ENCODE measurements at regions not wholly inside any gene's neighbourhood (a gene's known extent, or its start where the extent isn't known, plus 50 kb on each side); places are given as distances from the start of the nearest gene placed in this dataset.
"Not testable (repeated sequence)": the region's sequence is repeated elsewhere in the genome, so short reads cannot be mapped to it uniquely, and the experiment has no call there.

DNA sequence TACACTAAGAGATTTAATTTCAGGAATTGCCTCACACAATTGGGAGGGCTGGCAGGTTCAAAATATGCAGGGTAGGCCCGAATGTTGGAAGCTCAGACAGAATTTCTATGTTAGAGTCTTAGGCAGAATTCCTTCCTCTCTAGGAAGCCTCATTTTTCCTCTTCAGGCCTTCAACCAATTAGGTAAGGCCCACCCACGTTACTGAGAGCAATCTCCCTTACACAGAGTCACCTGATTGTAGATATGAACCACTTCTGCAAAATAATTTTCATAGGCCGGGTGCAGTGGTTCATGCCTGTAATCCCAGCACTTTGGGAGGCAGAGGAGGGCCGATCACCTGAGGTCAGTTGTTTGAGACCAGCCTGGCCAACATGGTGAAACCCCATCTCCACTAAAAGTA lies 50.2 kb upstream of the HIVEP1 start:
- no peak for DNase-seq
- no peak for ATAC-seq
- intact Hi-C loops (cut with micrococcal nuclease): no loop called here

DNA sequence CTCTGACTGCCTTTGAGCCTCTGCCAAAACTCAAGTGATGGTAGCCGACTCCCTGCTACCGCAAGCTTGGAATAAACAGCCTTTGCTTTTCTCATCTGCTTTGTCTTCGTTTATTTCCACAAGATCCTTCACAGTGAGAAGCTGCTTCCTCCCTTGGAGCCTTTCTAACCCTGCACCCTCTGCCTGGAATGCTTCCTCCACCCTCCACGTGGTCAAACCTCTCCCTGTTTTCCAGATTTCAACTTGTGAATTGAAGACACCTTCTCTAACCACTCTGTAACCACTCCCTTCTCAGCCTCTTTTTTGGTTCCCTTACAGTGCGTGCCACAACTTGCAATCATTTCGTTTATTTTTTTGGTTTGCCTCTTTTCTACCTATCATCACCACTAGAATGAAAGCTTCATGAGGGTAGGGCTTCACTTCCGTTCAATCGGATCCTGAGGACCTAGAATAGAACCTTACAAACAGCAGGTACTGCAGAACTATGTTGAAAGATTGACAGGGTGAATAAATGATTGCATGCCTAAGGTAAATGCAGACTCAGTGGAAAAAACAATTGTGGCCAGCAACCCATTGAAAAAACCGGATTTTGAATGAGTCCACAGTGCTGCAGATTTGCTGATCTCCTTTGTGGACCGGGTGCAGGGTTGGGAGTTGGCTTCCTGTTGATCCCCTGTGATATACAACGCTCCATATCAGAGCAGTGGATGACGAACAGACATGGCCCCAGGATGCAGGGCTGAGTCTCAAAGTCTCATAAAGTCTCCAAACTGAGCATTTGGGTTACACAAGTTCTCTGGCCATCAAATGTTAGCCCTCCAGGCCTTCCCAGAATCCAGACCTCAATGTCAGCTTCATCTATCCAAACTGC lies 51.0 kb upstream of the HIVEP1 start:
- intact Hi-C loops (cut with micrococcal nuclease): no loop called here
- ATAC-seq (no peak), DNase-seq (no peak)

DNA sequence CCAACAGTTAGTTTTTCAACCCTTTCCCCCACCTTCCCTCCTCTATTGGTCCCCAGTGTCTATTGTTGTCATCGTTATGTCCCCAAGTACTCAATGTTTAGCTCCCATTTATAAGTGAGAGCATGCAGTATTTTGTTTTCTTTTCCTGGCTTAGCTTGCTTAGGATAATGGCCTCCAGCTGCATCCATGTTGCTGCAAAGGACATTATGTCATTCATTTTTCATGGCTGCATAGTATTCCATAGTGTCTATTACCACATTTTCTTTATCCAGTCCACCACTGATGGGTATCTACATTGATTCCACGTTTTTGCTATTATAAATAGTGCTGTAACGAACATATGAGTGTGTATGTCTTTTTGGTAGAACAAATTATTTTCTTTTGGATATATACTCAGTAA lies 55.3 kb upstream of the HIVEP1 start:
- ATAC-seq (no peak), DNase-seq (no peak)
- intact Hi-C loops (cut with micrococcal nuclease): no loop called here

DNA sequence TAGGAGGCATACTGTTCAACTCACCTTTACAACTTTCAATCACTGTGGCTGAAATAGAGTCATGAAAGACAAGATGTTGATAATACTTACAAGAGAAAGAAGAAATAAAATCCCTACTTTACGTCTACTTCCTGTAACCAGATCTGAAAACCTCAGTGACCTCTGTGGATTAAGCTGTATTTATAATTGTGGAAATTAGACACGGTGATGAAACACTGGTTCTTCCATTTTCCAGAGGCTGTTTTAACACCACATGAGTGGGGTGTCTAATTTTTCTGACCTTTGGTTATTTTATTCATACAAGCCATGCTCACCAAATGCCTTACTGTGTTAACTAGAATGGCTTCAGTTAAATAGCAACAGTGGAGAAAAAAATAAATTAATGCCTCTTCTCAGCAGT lies 58.5 kb upstream of the HIVEP1 start:
- intact Hi-C loops (cut with micrococcal nuclease): no loop called here
- DNase-seq (no peak), ATAC-seq (no peak)

DNA sequence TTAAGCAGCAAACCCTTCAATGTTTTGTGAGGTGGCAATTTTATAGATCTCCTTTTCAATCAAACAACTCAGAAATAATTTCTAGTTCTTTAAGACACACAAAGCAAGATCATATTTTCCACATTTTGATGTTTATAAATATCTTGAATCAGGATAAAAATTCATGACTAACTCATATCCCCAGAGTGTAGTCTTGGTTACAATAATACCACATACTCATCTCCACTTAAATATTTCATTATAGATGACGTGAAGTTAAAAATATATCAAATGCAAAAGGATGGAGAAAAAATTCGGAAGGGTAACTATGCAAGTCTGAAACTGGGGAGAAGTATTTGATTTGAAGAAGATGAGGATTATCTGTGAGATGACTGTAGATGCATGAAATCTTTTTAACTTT lies 59.8 kb upstream of the HIVEP1 start:
- no peak for DNase-seq
- ATAC-seq: no peak
- intact Hi-C loops (cut with micrococcal nuclease): no loop called here

DNA sequence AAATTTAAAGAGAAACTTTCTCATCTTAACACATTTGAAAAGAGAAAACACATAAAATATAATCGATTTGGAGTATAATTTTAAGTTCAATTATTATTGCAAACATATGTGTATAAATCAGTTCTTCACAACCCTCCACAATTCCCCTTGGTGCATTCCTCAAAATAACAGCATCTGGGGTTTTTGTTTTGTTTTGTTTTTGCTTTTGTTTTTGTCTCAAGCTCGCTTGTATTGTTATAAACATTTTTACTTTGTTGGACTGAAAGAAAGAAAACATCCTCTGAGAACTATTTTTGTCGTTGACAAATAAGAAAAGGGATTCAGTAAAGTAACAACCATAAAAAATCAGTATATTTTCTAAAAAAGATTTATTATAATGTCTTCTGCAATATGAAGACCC lies 60.2 kb upstream of the HIVEP1 start:
- ATAC-seq (no peak), DNase-seq (no peak)
- intact Hi-C loops (cut with micrococcal nuclease): no loop called here

DNA sequence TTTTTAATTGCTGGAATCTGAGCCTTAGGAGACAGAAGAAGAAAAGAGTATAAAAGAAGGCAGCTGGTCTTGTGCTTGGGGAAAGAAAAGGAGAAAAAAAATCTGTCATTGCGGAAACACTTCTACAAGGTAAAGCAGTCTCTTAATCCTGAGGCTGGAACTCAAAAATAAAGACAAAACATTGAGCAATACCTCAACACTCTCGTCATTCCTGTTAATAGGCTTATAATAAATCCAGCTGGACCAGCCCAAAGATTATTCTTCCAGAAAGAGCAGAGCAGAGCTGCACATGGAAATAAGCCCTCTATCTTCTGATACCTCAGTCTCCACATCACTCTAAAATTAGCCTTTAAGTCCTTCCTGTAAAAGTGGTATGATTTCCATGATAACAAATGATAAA lies 62.0 kb upstream of the HIVEP1 start:
- ATAC-seq: no peak
- intact Hi-C loops (cut with micrococcal nuclease): no loop called here
- no peak for DNase-seq

DNA sequence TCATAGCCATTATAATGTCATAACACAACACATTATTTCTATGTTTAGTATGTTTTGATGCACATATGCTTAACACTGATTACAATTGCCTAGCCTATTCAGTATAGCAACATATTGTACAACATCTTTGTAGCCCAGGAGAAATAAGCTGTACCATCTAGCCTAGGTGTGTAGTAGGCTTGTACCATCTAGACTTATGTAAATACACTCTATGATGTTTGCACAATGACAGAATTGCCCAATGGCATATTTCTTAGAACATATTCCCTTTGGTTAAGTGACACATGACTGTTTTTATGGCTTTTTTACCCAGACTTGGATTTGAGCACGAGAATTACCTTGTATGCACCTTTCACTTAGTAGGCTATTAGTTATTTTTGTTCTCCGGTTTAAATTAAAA lies 64.5 kb upstream of the HIVEP1 start:
- no peak for DNase-seq
- no peak for ATAC-seq
- intact Hi-C loops (cut with micrococcal nuclease): no loop called here

DNA sequence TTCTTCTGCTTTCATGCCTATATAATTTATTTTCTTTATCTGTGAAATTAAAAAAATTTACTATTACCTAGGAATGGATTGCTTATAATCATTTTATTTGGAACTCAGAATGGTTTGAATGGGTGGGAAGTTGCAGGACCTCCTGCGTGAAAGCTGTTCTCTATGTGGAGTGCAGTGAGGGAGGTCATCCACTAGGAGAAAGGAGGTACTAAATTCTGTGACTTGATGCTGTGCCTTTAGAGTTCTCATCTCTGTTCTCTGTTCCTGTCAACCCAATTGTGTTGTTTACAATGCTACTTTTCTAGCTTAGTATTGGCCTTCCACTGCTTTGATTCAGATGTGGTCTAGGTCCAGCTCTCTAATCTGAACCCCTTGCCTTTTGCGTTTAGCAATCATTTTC lies 65.0 kb upstream of the HIVEP1 start:
- no peak for ATAC-seq
- intact Hi-C loops (cut with micrococcal nuclease): no loop called here
- DNase-seq: no peak

DNA sequence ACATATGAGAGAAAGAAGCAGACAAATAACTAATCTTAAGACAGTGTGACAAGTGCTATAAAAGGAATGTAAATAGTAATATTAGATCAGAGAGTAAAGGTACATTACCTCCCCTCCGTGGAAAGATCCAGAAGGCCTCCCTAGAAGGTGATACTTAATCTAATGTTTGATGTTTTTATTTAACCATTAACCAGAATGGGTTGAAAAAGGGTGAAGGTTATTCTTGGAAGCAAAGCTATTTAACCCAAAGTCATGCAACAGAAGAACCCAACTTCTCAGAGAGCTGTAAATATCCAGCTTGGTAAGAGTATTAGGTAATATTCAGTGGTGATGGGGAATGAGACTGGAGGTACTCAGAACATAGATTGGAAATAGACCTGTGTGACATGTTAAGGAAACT lies 68.0 kb upstream of the HIVEP1 start:
- intact Hi-C loops (cut with micrococcal nuclease): no loop called here
- no peak for DNase-seq
- no peak for ATAC-seq

DNA sequence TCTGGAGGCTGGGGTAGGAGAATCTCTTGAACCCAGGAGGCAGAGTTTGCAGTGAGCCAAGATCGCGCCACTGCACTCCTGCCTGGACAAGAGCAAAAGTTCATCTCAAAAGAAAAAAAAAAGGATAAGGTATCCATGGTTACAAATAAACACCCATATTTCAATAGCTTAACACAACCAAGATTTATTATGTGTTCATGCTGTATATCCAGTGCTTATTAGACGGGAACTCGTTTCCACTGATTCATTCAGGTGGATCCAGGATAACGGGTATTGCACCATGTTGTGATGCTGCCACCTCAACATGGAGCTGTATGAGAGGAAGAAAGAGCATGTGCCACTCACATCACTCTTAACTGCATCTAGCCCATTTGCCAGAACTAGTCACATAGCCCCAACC lies 69.1 kb upstream of the HIVEP1 start:
- ATAC-seq (no peak), DNase-seq (no peak)
- intact Hi-C loops (cut with micrococcal nuclease): no loop called here

DNA sequence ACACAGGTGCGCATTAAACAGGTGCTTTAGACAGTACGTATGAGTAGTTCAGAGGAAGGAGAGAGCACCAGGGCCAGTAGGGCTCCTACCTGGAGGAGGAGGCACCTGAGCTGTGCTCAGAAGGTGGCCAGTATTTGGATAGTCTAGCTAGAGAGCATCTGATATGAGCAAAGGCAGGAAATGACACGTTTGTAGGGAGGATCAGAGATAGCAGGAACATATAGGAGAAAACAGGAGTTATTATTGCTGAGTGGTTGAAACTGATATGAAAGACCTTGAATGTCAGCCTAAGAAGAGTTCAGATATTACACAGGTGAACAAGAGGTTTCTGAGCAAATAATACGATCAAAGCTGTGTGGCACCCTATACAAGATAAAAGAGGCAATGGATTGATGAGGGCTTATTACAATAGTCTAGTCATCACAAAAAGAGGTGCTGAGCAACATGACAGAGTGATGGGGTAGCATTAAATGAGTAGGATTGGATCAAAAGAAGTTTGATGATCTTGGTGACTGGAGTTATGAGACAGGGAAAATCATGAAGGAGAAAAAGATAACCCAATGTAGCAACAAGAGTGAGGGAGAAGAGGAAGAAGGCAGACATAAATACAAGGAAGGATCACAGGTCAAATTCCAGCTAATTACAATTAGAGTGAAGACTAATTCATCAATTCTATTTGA lies 69.8 kb upstream of the HIVEP1 start:
- no peak for ATAC-seq
- intact Hi-C loops (cut with micrococcal nuclease): no loop called here
- DNase-seq: no peak

DNA sequence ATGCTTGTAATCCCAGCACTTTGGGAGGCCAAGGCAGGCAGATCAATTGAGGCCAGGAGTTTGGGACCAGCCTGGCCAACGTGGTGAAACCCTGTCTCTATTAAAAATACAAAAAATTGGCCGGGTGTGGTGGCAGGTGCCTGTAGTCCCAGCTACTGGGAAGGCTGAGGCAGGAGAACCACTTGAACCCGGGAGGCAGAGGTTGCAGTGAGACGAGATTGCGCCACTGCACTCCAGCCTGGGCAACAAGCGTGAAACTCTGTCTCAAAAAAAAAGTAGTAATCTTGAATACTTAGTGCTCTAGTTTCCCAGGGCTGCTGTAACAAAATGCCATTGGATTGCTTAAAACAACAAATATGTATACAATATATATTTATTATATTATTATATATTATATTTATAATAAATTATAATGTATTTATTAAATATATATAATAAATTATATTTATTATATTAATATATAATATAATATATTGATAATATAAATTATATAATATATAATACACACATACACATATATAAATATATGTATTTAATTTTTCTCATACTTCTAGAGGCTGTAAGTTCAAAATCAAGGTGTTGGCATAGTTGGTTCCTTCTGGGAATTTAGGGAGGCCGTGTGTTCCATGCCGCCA lies 71.5 kb upstream of the HIVEP1 start:
- DNase-seq; intact Hi-C loops (cut with micrococcal nuclease); ATAC-seq: not testable (repeated sequence)

DNA sequence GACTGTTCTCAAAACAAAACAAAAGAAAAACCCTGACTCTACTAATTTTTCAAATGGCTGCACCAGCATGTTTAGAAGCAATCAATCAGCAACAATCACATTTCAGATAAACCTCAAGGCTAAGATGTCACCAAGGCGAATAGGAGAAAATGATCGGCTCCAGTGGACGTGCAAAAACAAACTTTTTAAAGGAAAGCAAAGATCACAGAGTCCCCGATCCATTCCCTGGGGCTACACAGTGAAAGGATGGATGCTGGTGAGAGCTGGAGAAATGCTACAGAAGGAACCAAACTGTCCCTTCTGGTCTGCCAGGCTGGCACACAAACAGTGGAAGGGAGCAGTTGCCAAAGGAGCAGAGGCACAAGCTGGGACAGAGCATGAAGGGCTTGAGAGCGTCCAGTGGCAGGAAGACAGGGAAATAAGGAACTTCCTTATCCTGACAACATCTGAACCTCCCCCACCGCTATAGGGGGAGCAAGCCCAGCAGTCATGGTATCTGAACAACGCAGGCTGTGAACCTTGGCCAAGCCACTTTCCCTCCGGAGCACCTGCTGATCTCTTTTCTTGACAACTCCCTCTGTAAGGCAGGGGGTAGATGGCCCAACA lies 73.7 kb upstream of the HIVEP1 start:
- DNase-seq (no peak), ATAC-seq (no peak)
- intact Hi-C loops (cut with micrococcal nuclease): no loop called here

DNA sequence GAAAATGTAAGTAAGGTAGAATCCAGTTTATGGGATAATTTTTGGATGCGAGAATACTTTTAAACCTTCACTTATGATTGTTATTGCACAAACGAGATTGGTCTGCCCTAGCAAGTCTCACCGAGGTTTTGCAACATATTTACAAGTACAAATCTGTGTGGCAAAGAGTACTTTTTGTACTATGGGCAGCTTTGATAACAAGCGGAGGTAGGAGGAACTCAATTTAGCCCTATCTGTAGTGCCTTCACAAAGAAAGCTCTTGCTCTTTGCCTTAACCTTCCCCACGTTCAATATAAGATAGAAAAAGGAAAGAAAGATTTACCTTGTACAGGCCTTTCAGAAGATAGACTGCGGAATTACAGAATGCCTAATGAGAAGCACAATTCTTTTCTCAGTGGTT lies 77.5 kb upstream of the HIVEP1 start:
- intact Hi-C loops (cut with micrococcal nuclease): no loop called here
- DNase-seq: no peak
- ATAC-seq: no peak

DNA sequence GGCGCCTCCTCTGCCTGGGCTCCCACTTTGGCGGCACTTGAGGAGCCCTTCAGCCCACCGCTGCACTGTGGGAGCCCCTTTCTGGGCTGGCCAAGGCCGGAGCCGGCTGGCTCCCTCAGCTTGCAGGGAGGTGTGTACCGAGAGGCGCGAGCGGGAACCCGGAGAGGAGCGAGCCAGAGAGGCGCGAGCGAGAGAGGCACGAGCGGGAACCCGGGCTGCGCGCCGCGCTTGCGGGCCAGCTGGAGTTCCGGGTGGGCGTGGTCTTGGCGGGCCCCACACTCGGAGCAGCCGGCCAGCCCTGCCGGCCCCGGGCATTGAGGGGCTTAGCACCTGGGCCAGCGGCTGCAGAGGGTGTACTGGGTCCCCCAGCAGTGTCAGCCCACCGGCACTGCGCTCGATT lies 79.2 kb upstream of the HIVEP1 start:
- intact Hi-C loops (cut with micrococcal nuclease); ATAC-seq; DNase-seq: not testable (repeated sequence)

DNA sequence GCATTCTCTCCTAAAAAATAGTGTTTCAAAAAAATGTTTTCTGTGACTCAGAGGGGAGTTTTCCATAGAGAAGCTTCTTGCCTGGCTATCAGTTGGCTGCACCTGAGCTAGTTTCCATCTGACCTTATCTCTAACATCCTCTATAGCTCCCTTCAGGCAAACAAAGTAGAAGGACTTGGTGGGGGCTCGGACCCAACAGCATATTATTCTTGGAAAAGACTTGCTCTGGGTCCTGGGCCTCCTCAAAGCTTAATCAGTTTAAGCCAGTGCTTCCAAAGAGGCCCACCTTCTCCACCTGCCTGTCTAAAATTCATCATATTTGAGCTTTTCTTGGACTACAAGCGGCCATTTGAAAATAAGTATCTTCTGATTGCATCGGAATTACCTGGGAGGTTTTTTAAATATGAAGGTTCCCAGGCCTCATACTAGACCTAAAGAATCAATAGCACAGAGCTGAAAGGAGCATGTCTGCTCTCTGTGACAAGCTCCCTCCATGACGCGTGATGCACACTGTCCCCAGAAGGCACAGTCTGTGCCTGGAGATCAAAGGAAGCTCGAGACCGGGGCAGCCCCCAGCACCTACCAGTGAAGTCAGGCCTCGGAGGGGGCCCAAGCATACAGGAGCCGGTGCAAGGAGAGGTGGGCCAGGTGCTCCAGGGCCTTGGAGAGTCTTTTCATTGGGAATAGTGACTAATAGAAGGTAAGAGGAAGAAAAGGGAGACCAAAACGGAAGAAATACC lies 80.6 kb upstream of the HIVEP1 start:
- no peak for ATAC-seq
- intact Hi-C loops (cut with micrococcal nuclease): no loop called here
- no peak for DNase-seq

DNA sequence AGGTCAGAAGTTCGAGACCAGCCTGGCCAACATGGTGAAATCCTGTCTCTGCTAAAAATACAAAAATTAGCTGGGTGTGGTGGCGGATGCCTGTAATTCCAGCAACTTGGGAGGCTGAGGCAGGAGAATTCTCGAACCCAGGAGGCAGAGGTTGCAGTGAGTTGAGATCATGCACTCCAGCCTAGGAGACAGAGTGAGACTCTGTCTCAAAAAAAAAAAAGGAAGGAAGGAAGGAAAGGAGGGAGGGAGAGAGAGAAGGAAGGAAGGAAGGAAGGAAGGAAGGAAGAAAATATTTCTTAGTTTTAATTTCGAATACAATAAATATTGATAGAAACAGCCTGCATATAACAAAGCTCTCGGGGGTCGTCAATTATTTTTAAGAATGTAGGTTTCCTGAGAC lies 81.3 kb upstream of the HIVEP1 start:
- DNase-seq; ATAC-seq; intact Hi-C loops (cut with micrococcal nuclease): not testable (repeated sequence)

DNA sequence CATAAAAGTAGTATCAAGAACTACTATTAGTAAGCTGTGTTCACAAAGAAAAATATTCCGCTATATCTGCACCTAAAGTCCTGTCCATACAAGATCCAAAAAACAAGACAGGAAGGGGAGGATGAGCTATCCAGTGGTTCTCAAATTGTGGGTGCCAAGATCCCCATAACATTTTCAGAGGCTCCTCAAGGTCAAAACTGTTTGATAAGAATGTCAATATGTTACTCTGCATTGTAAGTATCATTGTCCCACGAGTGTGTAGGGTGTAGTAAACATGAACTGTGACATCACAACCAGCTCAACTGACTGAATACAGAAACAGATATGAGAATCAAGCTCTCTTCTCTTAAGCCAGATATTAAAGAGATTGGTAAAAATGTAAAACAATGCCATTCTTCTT lies 81.9 kb upstream of the HIVEP1 start:
- intact Hi-C loops (cut with micrococcal nuclease): no loop called here
- DNase-seq (no peak), ATAC-seq (no peak)
